H1 (cell line): ENCODE measurements at regions not wholly inside any gene's neighbourhood (a gene's known extent, or its start where the extent isn't known, plus 50 kb on each side); places are given as distances from the start of the nearest gene placed in this dataset.
A peak's percentile ranks its signal among the peaks of the same experiment; 100 is the strongest.

Experiments
- CTCF ChIA-PET: fragments of 300-600 bp; sonication (Branson Sonifier 250); formaldehyde crosslinking; loops from one replicate; lab custom pipeline; 2021; ENCODE audit not compliant: partially characterized antibody; lab: Charles Lee
- POLR2A ChIA-PET: fragments of 300-600 bp; sonication (Branson Sonifier 250); formaldehyde crosslinking; loops from one replicate; lab custom pipeline; 2021; ENCODE audit warnings: inconsistent platforms; ENCODE audit not compliant: partially characterized antibody; lab: Charles Lee
- DNase-seq, 2 experiments: peaks; one replicate each; pipeline versions ENCODE4 v3.0.0 to v3.0.0-alpha.2; 2010 to 2022; ENCODE audit warnings: low spot score in 2 of 2, low read depth in 1 of 2, mixed read lengths in 1 of 2
- FAIRE-seq: peaks from 2 replicates; lab custom pipeline; 2011; peaks lifted over from hg19 to GRCh38; lab: Jason Lieb, UNC
- H2AFZ ChIP-seq: 2 replicates; pipeline ENCODE4 v1.8.1; 2012; ENCODE audit warnings: low read length, inconsistent platforms
- H2AK5ac ChIP-seq: 2 replicates; pipeline ENCODE4 v1.6.1; 2013; ENCODE audit warnings: low read depth, low read length
- H2BK120ac ChIP-seq: replicated peaks from 2 replicates; pipeline ENCODE3; 2013; ENCODE audit warnings: low read depth, low read length, inconsistent platforms
- H2BK12ac ChIP-seq: 2 replicates; pipeline ENCODE4 v1.6.1; 2013; ENCODE audit warnings: low read depth, low read length
- H2BK15ac ChIP-seq: 2 replicates; pipeline ENCODE4 v1.6.1; 2013; ENCODE audit warnings: low read length
- H2BK20ac ChIP-seq: 2 replicates; pipeline ENCODE4 v1.6.1; 2013; ENCODE audit warnings: low read length
- H2BK5ac ChIP-seq: 2 replicates; pipeline ENCODE4 v1.6.1; 2013; ENCODE audit warnings: low read depth, low read length
- H3K14ac ChIP-seq: 2 replicates; pipeline ENCODE4 v1.6.1; 2013; ENCODE audit warnings: inconsistent platforms; ENCODE audit not compliant: insufficient read length
- H3K18ac ChIP-seq: 2 replicates; pipeline ENCODE4 v1.6.1; 2013; ENCODE audit warnings: low read length; ENCODE audit errors: extremely low read depth
- H3K23ac ChIP-seq: 2 replicates; pipeline ENCODE4 v1.6.1; 2013; ENCODE audit warnings: inconsistent platforms; ENCODE audit not compliant: insufficient read length
- H3K23me2 ChIP-seq: 2 replicates; pipeline ENCODE4 v1.6.1; 2013; ENCODE audit warnings: low read depth, low read length
- H3K27ac ChIP-seq: 2 replicates; pipeline ENCODE4 v1.6.1; 2011; ENCODE audit warnings: low read depth, low read length, inconsistent platforms
- H3K27me3 ChIP-seq, 4 experiments: replicated peaks in 1 of 4; 1 replicate in 1 of 4; 2 replicates in 3 of 4; pipeline versions ENCODE4 v1.6.1 to v1.8.1; 2011 to 2013; ENCODE audit warnings: low read length in 3 of 4, mild to moderate bottlenecking in 3 of 4, inconsistent platforms in 2 of 4, mixed read lengths in 2 of 4, moderate library complexity in 1 of 4; ENCODE audit not compliant: control insufficient read depth in 3 of 4, insufficient read depth in 3 of 4; ENCODE audit errors: extremely low read depth in 1 of 4
- H3K36me3 ChIP-seq, 4 experiments: 2 replicates each; pipeline versions ENCODE4 v1.6.1 to v1.8.1; 2011 to 2013; ENCODE audit warnings: mild to moderate bottlenecking in 4 of 4, low read length in 3 of 4, moderate library complexity in 2 of 4, control low read depth in 1 of 4, inconsistent platforms in 1 of 4; ENCODE audit not compliant: insufficient read depth in 4 of 4, control insufficient read depth in 2 of 4
- H3K4ac ChIP-seq: replicated peaks from 2 replicates; pipeline ENCODE3; 2013; ENCODE audit warnings: low read length, low read depth, mixed read lengths, inconsistent platforms; ENCODE audit not compliant: insufficient read length
- H3K4me1 ChIP-seq, 4 experiments: replicated peaks in 1 of 4; 1 replicate in 1 of 4; 2 replicates in 3 of 4; pipeline versions ENCODE4 v1.6.1 to v1.8.1; 2011 to 2013; ENCODE audit warnings: low read length in 3 of 4, inconsistent platforms in 2 of 4, mixed read lengths in 1 of 4; ENCODE audit not compliant: insufficient read depth in 4 of 4, control insufficient read depth in 3 of 4
- H3K4me2 ChIP-seq, 2 experiments: 2 replicates each; pipeline versions ENCODE4 v1.6.1 to v1.8.1; 2011 to 2013; ENCODE audit warnings: low read depth in 2 of 2, low read length in 2 of 2, control low read depth in 1 of 2, inconsistent platforms in 1 of 2, mild to moderate bottlenecking in 1 of 2; ENCODE audit not compliant: insufficient read depth in 1 of 2
- H3K4me3 ChIP-seq, 4 experiments: fragments of 200-600, 300-600 bp in 1 of 4; sonication (generic), shearing (Covaris generic), sonication (Bioruptor Twin) in 1 of 4; 2 replicates each; pipeline versions ENCODE4 v1.5.1 to v1.8.1; 2011 to 2016; ENCODE audit warnings: low read length in 4 of 4, low read depth in 3 of 4, control low read depth in 2 of 4, inconsistent platforms in 2 of 4, mild to moderate bottlenecking in 2 of 4, mixed read lengths in 1 of 4, moderate library complexity in 1 of 4; ENCODE audit not compliant: insufficient read depth in 2 of 4; ENCODE audit errors: extremely low read depth in 1 of 4
- H3K56ac ChIP-seq: replicated peaks from 2 replicates; pipeline ENCODE3; 2013; ENCODE audit warnings: low read depth, mild to moderate bottlenecking, mixed read lengths, low read length, inconsistent platforms; ENCODE audit not compliant: insufficient read length
- H3K79me1 ChIP-seq: 2 replicates; pipeline ENCODE4 v1.6.1; 2013; ENCODE audit warnings: low read depth, low read length, control low read depth
- H3K79me2 ChIP-seq, 2 experiments: 2 replicates each; pipeline versions ENCODE4 v1.6.1 to v1.8.1; 2012 to 2013; ENCODE audit warnings: low read length in 2 of 2, mild to moderate bottlenecking in 2 of 2, inconsistent platforms in 1 of 2; ENCODE audit not compliant: insufficient read depth in 2 of 2, control insufficient read depth in 1 of 2
- H3K9ac ChIP-seq, 4 experiments: replicated peaks in 1 of 4; 1 replicate in 1 of 4; 2 replicates in 3 of 4; pipeline versions ENCODE4 v1.6.1 to v1.8.1; 2011 to 2013; ENCODE audit warnings: low read depth in 3 of 4, low read length in 3 of 4, control low read depth in 2 of 4, mild to moderate bottlenecking in 2 of 4, moderate library complexity in 2 of 4, inconsistent platforms in 1 of 4; ENCODE audit errors: extremely low read depth in 1 of 4
- H3K9me3 ChIP-seq, 2 experiments: 2 replicates each; pipeline versions ENCODE4 v1.6.1 to v1.8.1; 2012 to 2013; ENCODE audit warnings: mild to moderate bottlenecking in 2 of 2, moderate library complexity in 2 of 2, control low read depth in 1 of 2, inconsistent platforms in 1 of 2, low read depth in 1 of 2, low read length in 1 of 2, mixed read lengths in 1 of 2; ENCODE audit not compliant: insufficient read depth in 2 of 2
- H4K20me1 ChIP-seq, 2 experiments: replicated peaks in 1 of 2; 2 replicates each; pipeline versions ENCODE3 to v1.8.1; 2011 to 2013; ENCODE audit warnings: inconsistent platforms in 2 of 2, low read length in 2 of 2, mild to moderate bottlenecking in 1 of 2; ENCODE audit not compliant: insufficient read depth in 2 of 2, control insufficient read depth in 1 of 2
- H4K5ac ChIP-seq: 2 replicates; pipeline ENCODE4 v1.6.1; 2013; ENCODE audit warnings: low read length, low read depth, mixed read lengths, inconsistent platforms; ENCODE audit not compliant: insufficient read length
- H4K8ac ChIP-seq: 2 replicates; pipeline ENCODE4 v1.8.0; 2013; ENCODE audit warnings: mild to moderate bottlenecking, moderate library complexity, low read length, inconsistent platforms; ENCODE audit not compliant: insufficient read depth; ENCODE audit errors: extremely low read depth
- H4K91ac ChIP-seq: replicated peaks from 2 replicates; pipeline ENCODE3; 2013; ENCODE audit warnings: low read length, mixed read lengths, inconsistent platforms; ENCODE audit not compliant: insufficient read length
- BACH1 ChIP-seq: IDR thresholded peaks from 2 replicates; pipeline ENCODE4 v1.6.1; 2012; ENCODE audit warnings: low read length, improper control_type of control experiment
- CBX5 ChIP-seq: fragments of 300-800, 300-1000 bp; sonication (generic); IDR thresholded peaks from 2 replicates; pipeline ENCODE4 v1.7.1; 2016; ENCODE audit warnings: antibody characterized with exemption, low read length, low read depth
- CEBPB ChIP-seq: IDR thresholded peaks from 2 replicates; pipeline ENCODE4 v1.6.1; 2012; ENCODE audit warnings: low read depth, low read length
- POLR2A ChIP-seq, 2 experiments: IDR thresholded peaks; 1 replicate in 1 of 2; 2 replicates in 1 of 2; pipeline ENCODE4 v1.6.1; 2011; ENCODE audit warnings: low read depth in 2 of 2, low read length in 2 of 2, mild to moderate bottlenecking in 2 of 2; ENCODE audit errors: control extremely low read depth in 1 of 2
- WGBS, 2 experiments: shearing (Covaris generic) in 1 of 2; methylation state at CpG; one replicate each; pipeline versions ENCODE4 v1.1.6 to v1.1.7; 2013 to 2015; ENCODE audit warnings: low lambda C conversion rate in 2 of 2, mixed read lengths in 2 of 2, inconsistent platforms in 1 of 2, low coverage in 1 of 2, missing lambda C conversion rate in 1 of 2; ENCODE audit not compliant: insufficient replicate concordance in 2 of 2, insufficient coverage in 1 of 2, insufficient read length in 1 of 2; ENCODE audit errors: extremely low coverage in 1 of 2, missing lambda C conversion rate in 1 of 2; 5-methylcytosine and 5-hydroxymethylcytosine counted together

GRCh38 chr17:34141590-34141989 is 113.5 kb upstream of the CCL2 start:
- H3K4me3 ChIP-seq: no peak overlapping the region
- no peaks in the 10 kb centered on the region; a peak in 1 of 4 replicates for H3K9me3 ChIP-seq
- H3K23ac ChIP-seq: no peak overlapping the region
- H2BK120ac ChIP-seq: no peak overlapping the region
- no peak overlapping the region for H3K56ac ChIP-seq
- no peak overlapping the region for H4K5ac ChIP-seq
- no peak overlapping the region for H3K4ac ChIP-seq
- H3K4me1 ChIP-seq: peaks cover 0 to 9% (median 5%) of the 10 kb centered on the region in 4 experiments; a peak in 2 of 7 replicates
- no peaks in the 10 kb centered on the region for H3K79me2 ChIP-seq
- H3K9ac ChIP-seq: no peak overlapping the region
- no peaks in the 10 kb centered on the region for H3K27me3 ChIP-seq
- H3K27ac ChIP-seq: no peak overlapping the region
- H2BK12ac ChIP-seq: no peak overlapping the region; the same call in 1 of the 2 replicates
- H3K18ac ChIP-seq: no peak overlapping the region
- no peak for FAIRE-seq
- no peak overlapping the region for H2AFZ ChIP-seq
- ChIA-PET POLR2A (no interaction called here), CTCF (interaction anchor here (0.7 to 1.4 kb wide), 7 partner anchors 12 to 177 kb away, joined by 3 to 8 read pairs (median 3); no protein-coding TSS in a partner anchor)
- no peak overlapping the region for H4K8ac ChIP-seq
- no peak overlapping the region for H2AK5ac ChIP-seq
- H3K79me1 ChIP-seq: no peaks in the 10 kb centered on the region; the same call in 1 of the 2 replicates
- no peak overlapping the region for H2BK20ac ChIP-seq
- H3K14ac ChIP-seq: no peak overlapping the region
- no peak overlapping the region for H4K91ac ChIP-seq
- no peaks in the 10 kb centered on the region for H3K23me2 ChIP-seq
- H2BK5ac ChIP-seq: no peak overlapping the region
- 0 out of 2 replicates have a peak overlapping the region, but pooled peaks have one; percentile 25 for H2BK15ac ChIP-seq
- H3K4me2 ChIP-seq: no peak overlapping the region
- H3K36me3 ChIP-seq: no peaks in the 10 kb centered on the region
- WGBS, 2 experiments: 95% methylated on average over 2 of the region's 2 CpGs; no CpG with 5 or more reads in 1 of the 2 experiments
- no peaks in the 10 kb centered on the region for H4K20me1 ChIP-seq
- no peak for DNase-seq
- no peak for TF ChIP-seq CEBPB
- no peak for TF ChIP-seq POLR2A (IDR thresholded peaks at IDR 0.05; ENCODE audit: control extremely low read depth in 1 of 2, low read depth in 2 of 2, low read length in 2 of 2)
- no peak for TF ChIP-seq BACH1
- no peak for TF ChIP-seq CBX5
